Skeletal muscle cell (primary cell): ENCODE measurements at regions not wholly inside any gene's neighbourhood (a gene's known extent, or its start where the extent isn't known, plus 50 kb on each side); places are given as distances from the start of the nearest gene placed in this dataset.

ENCODE experiments used
- DNase-seq: peaks from one replicate; pipeline ENCODE4 v3.0.0-alpha.2; 2010; ENCODE audit warnings: low read depth
- H3K4me3 ChIP-seq: 2 replicates; pipeline ENCODE4 v1.5.1; 2011; ENCODE audit warnings: low read depth, mild to moderate bottlenecking, control low read depth, low read length, moderate library complexity

DNA sequence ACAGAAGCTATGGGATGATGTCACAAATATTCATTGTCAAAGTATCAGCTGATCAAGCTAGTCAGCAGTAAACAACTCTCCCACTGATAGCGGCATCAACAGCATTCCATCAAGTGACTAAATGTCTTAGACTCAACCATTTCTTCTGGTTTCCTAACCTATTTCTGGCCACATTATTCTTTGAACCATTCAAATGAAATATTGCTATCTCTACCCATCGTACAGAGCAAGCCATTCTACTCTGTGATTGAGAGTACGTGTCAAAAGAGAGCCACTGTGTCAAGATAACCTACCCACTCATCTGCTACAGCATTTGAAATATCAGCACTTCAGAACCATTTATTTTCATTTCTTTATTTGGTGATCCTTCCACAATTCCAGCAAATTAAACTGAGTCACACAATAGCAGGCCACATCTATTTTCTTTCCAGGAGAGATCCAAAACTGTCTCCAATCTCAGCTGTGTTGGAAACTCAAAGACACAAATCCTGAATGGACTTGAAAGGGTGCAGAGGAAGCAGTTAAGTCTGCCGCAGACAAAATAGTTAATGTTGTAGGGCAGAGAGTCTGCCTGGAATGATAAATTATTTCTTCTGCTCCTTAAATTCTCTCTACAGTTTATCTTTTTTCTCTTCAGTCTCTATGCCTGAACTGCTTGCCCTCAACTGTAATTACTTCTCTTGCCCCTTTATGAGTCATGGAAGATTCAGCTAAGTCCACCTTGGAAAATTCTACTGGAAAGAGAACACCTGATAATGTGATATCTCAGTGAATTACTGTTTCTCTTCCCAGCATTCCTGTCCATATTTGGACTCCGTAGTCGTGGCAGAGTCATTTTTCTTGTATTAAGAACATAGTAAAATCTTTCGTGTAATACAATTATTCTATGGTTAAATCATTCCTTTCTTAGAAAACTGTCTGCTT lies 364.8 kb downstream of the PDGFC start:
- DNase-seq = no peak
- H3K4me3 ChIP-seq = no peak overlapping the region

DNA sequence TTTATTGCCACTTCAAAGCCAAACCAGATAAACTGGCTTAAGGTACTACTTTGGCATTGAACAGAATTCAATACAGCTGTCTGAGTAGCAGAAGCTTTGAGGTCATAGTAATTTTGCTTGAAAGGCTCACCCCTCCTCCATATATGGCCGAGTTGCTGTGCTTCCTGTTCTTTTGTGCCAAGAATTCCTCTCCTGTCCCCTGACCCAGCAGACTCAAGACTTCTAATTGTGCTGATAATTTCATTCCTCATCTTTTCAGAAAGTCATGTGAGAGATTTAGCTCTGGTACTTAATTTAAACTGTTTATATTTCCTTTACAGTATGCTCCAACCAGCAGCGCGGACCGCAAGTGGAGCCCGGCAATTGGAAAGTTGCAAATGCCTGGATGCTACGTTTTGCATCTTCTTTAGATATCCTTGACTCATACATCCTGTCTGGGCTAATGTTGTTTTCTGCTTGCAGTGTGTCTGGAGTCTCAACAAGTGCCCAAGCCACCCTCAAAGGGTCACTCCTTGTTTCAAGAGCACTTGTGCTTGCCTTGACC lies 373.4 kb downstream of the PDGFC start:
- H3K4me3 ChIP-seq = no peak overlapping the region
- no peak for DNase-seq

DNA sequence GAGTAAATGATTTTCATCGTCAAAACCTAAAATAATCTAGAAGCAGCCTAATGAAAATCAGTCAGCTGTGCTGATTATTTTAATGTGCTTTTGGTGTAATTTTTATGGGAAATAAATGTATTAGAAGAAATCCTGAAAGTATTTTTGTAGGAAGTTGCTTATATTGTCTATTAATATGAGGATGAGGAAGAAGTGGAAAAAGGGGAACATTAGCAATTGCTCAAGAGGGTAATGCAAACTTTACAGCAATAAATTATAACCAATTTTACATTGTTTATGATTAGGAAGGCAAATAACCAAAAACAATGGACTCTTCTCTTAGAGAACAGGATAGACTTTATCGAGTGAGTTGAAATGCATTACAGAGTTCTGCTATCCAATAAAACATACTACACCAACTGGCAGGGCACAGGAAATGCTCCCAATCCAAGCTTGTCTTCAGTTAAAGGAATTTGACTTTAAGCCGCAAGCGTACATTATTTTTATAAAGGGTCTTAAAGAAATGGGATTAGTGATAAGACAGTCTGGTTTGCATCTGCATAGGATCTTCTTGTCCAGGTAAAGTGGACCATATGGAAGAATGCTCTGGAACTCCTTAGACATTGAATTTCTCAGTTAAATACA lies 374.8 kb downstream of the PDGFC start:
- DNase-seq = no peak
- H3K4me3 ChIP-seq = no peak overlapping the region

DNA sequence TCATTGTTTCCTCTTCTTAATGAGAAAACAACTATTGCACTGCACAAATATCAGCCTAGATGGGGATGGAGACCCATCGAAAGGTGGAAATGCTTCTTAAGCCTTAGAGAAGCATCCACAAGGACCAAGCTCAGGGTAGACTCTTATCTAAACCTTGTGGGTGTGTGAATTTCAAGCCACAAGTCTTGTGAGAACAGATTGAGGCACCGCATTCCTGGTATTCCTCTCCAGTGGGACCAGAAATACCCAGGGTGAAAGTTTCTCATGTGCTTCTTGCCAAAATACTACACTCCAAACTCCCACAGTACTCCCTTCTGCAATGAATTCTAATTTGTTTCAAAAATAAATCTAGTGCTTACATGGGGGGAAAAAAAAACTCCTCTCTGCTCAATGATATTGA lies 375.6 kb downstream of the PDGFC start:
- H3K4me3 ChIP-seq = no peak overlapping the region
- no peak for DNase-seq

DNA sequence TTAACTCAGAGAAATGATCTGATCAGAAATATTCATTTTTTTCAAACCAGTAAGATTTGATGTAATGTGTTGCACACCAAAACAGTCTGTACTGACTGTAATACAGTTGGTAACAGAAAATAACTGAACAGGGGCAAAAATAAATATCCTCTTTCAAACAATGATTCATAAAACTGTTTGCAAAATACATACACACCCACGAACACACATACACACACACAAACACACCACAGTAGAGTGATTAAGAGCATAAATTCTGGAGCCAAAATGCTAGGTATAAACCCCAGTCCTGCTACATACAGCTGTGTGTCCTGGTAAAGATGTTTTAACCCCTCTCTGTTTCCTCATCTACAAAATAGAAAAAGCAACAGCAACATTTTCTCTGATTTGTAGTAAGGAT lies 376.6 kb downstream of the PDGFC start:
- H3K4me3 ChIP-seq = no peak overlapping the region
- no peak for DNase-seq

GRCh38 chr4:156594624-156595023 lies 377.0 kb downstream of the PDGFC start:
- no peak for DNase-seq
- H3K4me3 ChIP-seq = no peak overlapping the region

- no peak for DNase-seq
- no peak overlapping the region for H3K4me3 ChIP-seq
Observed at GRCh38 chr4:156593464-156593863, 378.1 kb downstream of the PDGFC start.

DNA sequence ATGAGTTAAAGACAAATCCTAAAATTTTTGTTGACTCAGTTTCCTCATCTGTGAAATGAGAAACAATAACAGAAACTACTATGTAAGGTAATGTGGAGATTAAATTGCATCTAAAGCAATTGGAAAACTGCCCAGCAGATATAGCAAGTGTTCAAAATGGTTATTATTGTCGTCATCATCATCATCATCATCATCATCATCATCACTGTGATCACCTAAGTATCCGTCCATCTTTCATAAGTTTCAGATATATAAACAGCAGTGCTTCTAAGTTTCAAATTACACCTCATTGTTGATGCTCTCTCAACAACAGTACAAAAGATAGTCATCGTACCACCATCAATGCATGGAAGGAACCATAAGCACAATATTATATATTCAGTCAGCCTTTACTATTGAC lies 379.9 kb downstream of the PDGFC start:
- no peak overlapping the region for H3K4me3 ChIP-seq
- DNase-seq = no peak

DNA sequence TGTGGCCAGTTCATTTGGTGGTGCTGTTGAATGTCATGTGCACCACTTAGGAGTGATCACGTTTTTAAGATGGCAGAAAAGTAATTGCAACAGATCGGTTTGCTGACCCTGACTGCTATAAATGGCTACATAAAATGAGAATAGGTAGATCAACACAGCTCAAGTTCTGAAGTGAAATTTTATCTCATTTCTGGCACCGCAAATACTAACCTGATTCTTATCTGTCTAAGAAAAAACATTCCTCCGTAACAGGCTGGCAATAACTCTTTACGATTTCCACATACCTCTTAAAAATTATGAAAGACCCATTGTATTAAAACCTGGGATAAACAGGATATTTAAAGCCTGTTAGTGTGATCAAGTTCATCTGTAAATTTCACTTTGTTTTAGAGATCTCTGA lies 387.5 kb downstream of the PDGFC start:
- no peak overlapping the region for H3K4me3 ChIP-seq
- DNase-seq = no peak

DNA sequence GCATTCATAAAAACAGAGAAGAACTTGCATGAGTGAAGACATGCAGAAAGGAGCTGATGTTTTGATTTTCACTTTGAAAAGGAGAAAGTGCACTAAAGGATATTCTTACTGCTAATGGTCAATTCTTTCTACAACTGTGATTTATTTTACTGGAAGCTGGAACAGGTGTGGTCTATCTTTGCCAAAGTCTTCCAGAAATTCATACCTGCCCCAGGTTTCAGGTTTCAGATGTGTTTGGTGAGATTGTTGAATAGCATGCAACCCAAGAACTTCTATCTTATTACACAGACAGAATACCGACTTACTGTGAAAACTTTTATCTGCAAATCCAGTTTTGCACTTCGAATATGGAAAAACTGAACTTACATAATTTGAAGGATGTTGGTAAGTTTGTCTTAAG lies 388.3 kb downstream of the PDGFC start:
- DNase-seq = no peak
- H3K4me3 ChIP-seq = no peak overlapping the region

- no peak for DNase-seq
- no peak overlapping the region for H3K4me3 ChIP-seq
Observed at GRCh38 chr4:156581282-156582063, 390.1 kb downstream of the PDGFC start.

DNA sequence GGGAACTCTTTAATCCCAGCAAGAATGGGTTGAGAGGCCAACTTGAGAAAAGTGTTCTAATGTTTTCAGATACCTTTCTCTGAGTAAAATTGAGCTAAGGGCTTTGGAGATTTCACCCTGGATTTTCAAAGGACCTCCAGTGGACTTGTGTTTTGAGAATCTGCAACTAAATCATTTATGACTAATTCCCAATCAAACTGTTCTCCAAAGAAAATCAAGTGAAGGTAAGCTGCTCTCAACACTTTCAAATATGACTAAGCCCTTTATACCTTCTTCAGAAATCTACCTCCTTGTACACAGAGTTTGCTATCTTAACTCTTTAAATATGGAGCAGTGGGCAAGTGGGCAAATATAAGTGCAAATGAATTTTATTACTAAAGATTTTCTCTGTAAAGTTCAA lies 392.9 kb downstream of the PDGFC start:
- DNase-seq = no peak
- no peak overlapping the region for H3K4me3 ChIP-seq

- no peak overlapping the region for H3K4me3 ChIP-seq
- DNase-seq = no peak
Observed at GRCh38 chr4:156578005-156578404, 393.6 kb downstream of the PDGFC start.

GRCh38 chr4:156576946-156577345 lies 394.7 kb downstream of the PDGFC start:
- DNase-seq = no peak
- no peak overlapping the region for H3K4me3 ChIP-seq

GRCh38 chr4:156575430-156576073 lies 396.0 kb downstream of the PDGFC start:
- peak; percentile 56 for DNase-seq
- H3K4me3 ChIP-seq = no peak overlapping the region

DNA sequence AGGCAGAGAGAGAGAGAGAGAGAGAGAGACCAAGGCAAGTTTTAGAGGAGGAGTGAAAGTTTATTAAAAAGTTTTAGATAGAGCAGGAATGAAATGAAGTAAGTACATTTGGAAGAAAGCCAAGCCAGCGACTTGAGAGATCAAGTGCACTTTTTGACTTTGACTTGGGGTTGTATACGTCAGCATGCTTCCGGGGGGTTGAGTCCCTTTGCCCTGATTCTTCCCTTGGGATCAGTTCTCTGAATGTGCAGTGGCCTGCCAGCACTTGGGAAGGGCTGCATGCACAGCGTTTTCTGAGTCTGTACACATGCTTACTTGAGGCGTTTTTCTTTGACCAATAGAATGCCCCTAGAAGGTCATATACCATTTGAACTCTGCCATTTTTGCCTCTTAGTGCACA lies 400.5 kb downstream of the PDGFC start:
- no peak for DNase-seq

GRCh38 chr4:156569535-156569934 lies 402.1 kb downstream of the PDGFC start:
- H3K4me3 ChIP-seq = no peak overlapping the region
- no peak for DNase-seq

More for the DNA sequence above, 400.5 kb downstream of the PDGFC start:
- H3K4me3 ChIP-seq = no peak overlapping the region

- no peak for DNase-seq
- no peak overlapping the region for H3K4me3 ChIP-seq
Observed at GRCh38 chr4:156568484-156568883, 403.1 kb downstream of the PDGFC start.

GRCh38 chr4:156568041-156568440 lies 403.6 kb downstream of the PDGFC start:
- no peak for DNase-seq
- H3K4me3 ChIP-seq = no peak overlapping the region

GRCh38 chr4:156560701-156561100 lies 410.9 kb downstream of the PDGFC start:
- DNase-seq = no peak

More at GRCh38 chr4:156560701-156561100, 410.9 kb downstream of the PDGFC start:
- no peak overlapping the region for H3K4me3 ChIP-seq
